HG03066 (cell line): ENCODE measurements at regions not wholly inside any gene's neighbourhood (a gene's known extent, or its start where the extent isn't known, plus 50 kb on each side); places are given as distances from the start of the nearest gene placed in this dataset.

ENCODE experiments used
- ATAC-seq: cut with Tn5 transposase; IDR thresholded peaks from one replicate; pipeline ENCODE4 v1.9.1; 2021; ENCODE audit warnings: low read depth; ENCODE audit not compliant: unreplicated experiment

- ATAC-seq = no peak
Measured at GRCh38 chr1:88230126-88230525, 453.9 kb upstream of the PKN2 start.

- ATAC-seq = no peak
Measured at GRCh38 chr1:88237058-88237457, 447.0 kb upstream of the PKN2 start.

- ATAC-seq = no peak
Measured at GRCh38 chr1:88239205-88239604, 444.9 kb upstream of the PKN2 start.

GRCh38 chr1:88247666-88248065 is 436.4 kb upstream of the PKN2 start:
- no peak for ATAC-seq

- ATAC-seq = no peak
Measured at GRCh38 chr1:88250915-88251314, 433.2 kb upstream of the PKN2 start.

GRCh38 chr1:88252745-88253144 is 431.3 kb upstream of the PKN2 start:
- no peak for ATAC-seq

GRCh38 chr1:88265606-88266005 is 418.5 kb upstream of the PKN2 start:
- no peak for ATAC-seq

- ATAC-seq = no peak
Measured at GRCh38 chr1:88266051-88266450, 418.0 kb upstream of the PKN2 start.

GRCh38 chr1:88272216-88272615 is 411.9 kb upstream of the PKN2 start:
- no peak for ATAC-seq

- ATAC-seq = no peak
Measured at GRCh38 chr1:88274431-88274830, 409.6 kb upstream of the PKN2 start.

GRCh38 chr1:88275259-88275862 is 408.7 kb upstream of the PKN2 start:
- no peak for ATAC-seq

- ATAC-seq = no peak
Measured at GRCh38 chr1:88276163-88276562, 407.9 kb upstream of the PKN2 start.

- ATAC-seq = no peak
Measured at GRCh38 chr1:88284066-88284465, 400.0 kb upstream of the PKN2 start.

GRCh38 chr1:88284666-88285366 is 399.3 kb upstream of the PKN2 start:
- ATAC-seq = no peak

GRCh38 chr1:88286716-88287115 is 397.4 kb upstream of the PKN2 start:
- ATAC-seq = no peak

GRCh38 chr1:88288571-88288970 is 395.5 kb upstream of the PKN2 start:
- ATAC-seq = no peak

GRCh38 chr1:88289401-88290102 is 394.5 kb upstream of the PKN2 start:
- ATAC-seq = no peak

GRCh38 chr1:88291611-88292354 is 392.3 kb upstream of the PKN2 start:
- no peak for ATAC-seq

- ATAC-seq = no peak
Measured at GRCh38 chr1:88293691-88294190, 390.3 kb upstream of the PKN2 start.

- no peak for ATAC-seq
Measured at GRCh38 chr1:88296227-88296626, 387.8 kb upstream of the PKN2 start.

- ATAC-seq = no peak
Measured at GRCh38 chr1:88296642-88297041, 387.4 kb upstream of the PKN2 start.
